Smooth muscle cell (in vitro differentiated cells): ENCODE measurements at regions not wholly inside any gene's neighbourhood (a gene's known extent, or its start where the extent isn't known, plus 50 kb on each side); places are given as distances from the start of the nearest gene placed in this dataset.

Source experiments
- DNase-seq: peaks from one replicate; lab custom pipeline; 2025; ENCODE audit not compliant: unreplicated experiment; lab: John Stamatoyannopoulos, UW
- H2AFZ ChIP-seq: fragments of 200-600 bp; sonication (generic); 2 replicates; pipeline ENCODE4 v1.6.0; 2016; ENCODE audit warnings: antibody characterized with exemption, low read depth, mild to moderate bottlenecking
- H3F3A ChIP-seq: fragments of 200-600 bp; sonication (generic); 2 replicates; pipeline ENCODE4 v1.6.0; 2017; ENCODE audit warnings: antibody characterized with exemption, low read depth
- H3K27ac ChIP-seq: fragments of 200-600 bp; sonication (generic); 2 replicates; pipeline ENCODE4 v1.5.1; 2016; ENCODE audit warnings: low read depth, mild to moderate bottlenecking
- H3K27me3 ChIP-seq: fragments of 200-600 bp; sonication (generic); 2 replicates; pipeline ENCODE4 v1.6.1; 2016; ENCODE audit warnings: low read depth, mild to moderate bottlenecking
- H3K36me3 ChIP-seq: fragments of 200-600 bp; sonication (generic); 2 replicates; pipeline ENCODE4 v1.5.1; 2016; ENCODE audit warnings: low read depth
- H3K4me1 ChIP-seq: fragments of 200-600 bp; sonication (generic); 2 replicates; pipeline ENCODE4 v1.5.1; 2016; ENCODE audit warnings: low read depth
- H3K4me2 ChIP-seq: fragments of 200-600 bp; sonication (generic); 2 replicates; pipeline ENCODE4 v1.6.0; 2016; ENCODE audit warnings: mild to moderate bottlenecking
- H3K4me3 ChIP-seq: fragments of 200-600 bp; sonication (generic); 2 replicates; pipeline ENCODE4 v1.5.1; 2016; ENCODE audit warnings: mild to moderate bottlenecking
- H3K79me2 ChIP-seq: fragments of 200-600 bp; sonication (generic); 2 replicates; pipeline ENCODE4 v1.6.0; 2016; ENCODE audit warnings: low read depth, mild to moderate bottlenecking
- H3K9ac ChIP-seq: fragments of 200-600 bp; sonication (generic); 2 replicates; pipeline ENCODE4 v1.6.0; 2016; ENCODE audit warnings: low read depth
- H3K9me3 ChIP-seq: fragments of 200-600 bp; sonication (generic); replicated peaks from 2 replicates; pipeline ENCODE4 v1.5.1; 2016; ENCODE audit warnings: low read depth
- H4K20me1 ChIP-seq: fragments of 200-600 bp; sonication (generic); 2 replicates; pipeline ENCODE4 v1.6.0; 2016; ENCODE audit warnings: low read depth
- WGBS: methylation state at CpG from one replicate; pipeline ENCODE4 v1.1.7; 2016; ENCODE audit warnings: low lambda C conversion rate; 5-methylcytosine and 5-hydroxymethylcytosine counted together
- TF ChIP-seq, protein P1 (sequence below): fragments of 200-600 bp; sonication (generic); IDR thresholded peaks from 2 replicates; pipeline ENCODE4 v1.5.1; 2017; ENCODE audit warnings: borderline replicate concordance, mild to moderate bottlenecking, antibody characterized with exemption; ENCODE audit not compliant: insufficient read depth, poor library complexity, severe bottlenecking

GRCh38 chr9:106478727-106479126 lies 384.2 kb upstream of the ZNF462 start:
- TF ChIP-seq, protein P1, sequence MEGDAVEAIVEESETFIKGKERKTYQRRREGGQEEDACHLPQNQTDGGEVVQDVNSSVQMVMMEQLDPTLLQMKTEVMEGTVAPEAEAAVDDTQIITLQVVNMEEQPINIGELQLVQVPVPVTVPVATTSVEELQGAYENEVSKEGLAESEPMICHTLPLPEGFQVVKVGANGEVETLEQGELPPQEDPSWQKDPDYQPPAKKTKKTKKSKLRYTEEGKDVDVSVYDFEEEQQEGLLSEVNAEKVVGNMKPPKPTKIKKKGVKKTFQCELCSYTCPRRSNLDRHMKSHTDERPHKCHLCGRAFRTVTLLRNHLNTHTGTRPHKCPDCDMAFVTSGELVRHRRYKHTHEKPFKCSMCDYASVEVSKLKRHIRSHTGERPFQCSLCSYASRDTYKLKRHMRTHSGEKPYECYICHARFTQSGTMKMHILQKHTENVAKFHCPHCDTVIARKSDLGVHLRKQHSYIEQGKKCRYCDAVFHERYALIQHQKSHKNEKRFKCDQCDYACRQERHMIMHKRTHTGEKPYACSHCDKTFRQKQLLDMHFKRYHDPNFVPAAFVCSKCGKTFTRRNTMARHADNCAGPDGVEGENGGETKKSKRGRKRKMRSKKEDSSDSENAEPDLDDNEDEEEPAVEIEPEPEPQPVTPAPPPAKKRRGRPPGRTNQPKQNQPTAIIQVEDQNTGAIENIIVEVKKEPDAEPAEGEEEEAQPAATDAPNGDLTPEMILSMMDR: no peak
- H3K4me2 ChIP-seq: peak overlapping the region; percentile 53
- no peaks in the 10 kb centered on the region for H3K36me3 ChIP-seq
- 85% methylated on average over 2 of the region's 2 CpGs for WGBS
- peaks cover 23% of the 10 kb centered on the region for H3F3A ChIP-seq
- no peaks in the 10 kb centered on the region for H3K9me3 ChIP-seq
- no peak for DNase-seq
- H3K27ac ChIP-seq: peak overlapping the region; percentile 16
- H3K27me3 ChIP-seq: no peaks in the 10 kb centered on the region
- H2AFZ ChIP-seq: no peak overlapping the region
- H3K4me1 ChIP-seq: peaks cover 12% of the 10 kb centered on the region
- no peaks in the 10 kb centered on the region for H4K20me1 ChIP-seq
- H3K9ac ChIP-seq: no peak overlapping the region
- H3K4me3 ChIP-seq: no peak overlapping the region
- H3K79me2 ChIP-seq: no peaks in the 10 kb centered on the region

DNA sequence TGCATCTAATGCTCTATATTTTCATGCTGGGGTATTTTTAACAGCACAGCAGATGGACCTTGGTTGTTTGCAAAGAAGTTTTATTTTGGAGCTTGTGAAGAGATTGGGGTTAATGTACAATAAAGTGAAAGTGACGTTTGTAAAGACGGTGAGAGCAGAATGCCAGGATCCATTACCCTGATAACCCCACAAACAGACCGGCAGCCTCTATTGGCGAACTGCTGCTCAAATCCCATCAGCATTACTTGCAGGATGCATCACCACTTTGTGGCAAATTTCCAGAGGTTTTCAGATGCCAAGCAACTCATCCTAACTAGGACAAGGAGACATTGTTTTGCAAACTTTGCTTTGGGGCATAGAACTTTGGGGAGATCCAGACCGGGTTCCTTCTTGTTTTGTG lies 383.3 kb upstream of the ZNF462 start:
- DNase-seq: no peak
- TF ChIP-seq, protein P1: no peak

DNA sequence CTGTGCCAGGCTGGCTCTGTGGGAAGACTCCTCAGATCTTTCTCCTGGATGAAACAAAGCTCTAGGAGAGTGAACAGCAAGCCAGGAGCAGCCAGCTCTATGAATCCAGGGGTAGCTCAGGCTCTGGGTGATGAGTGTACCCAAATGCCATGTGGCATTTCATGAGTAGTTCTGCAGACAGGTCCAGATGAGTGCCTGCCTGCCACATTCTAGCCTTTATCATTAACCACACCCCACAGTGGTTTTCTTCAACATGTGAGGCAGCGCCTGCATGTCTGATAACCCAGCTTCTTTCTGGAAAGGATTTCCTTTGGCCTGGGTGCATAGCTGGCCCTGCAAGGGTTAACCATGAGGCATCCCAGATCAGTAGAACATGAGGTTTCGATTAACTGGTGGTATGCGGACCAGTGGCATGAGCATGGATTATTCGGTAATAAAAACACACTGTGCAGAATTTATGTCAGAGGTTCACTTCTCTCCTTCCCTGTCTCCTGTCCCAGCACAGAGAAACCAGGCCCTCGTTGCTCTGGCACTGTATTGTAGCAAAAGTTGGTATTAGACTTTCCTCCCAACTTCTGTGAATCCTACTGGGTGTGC lies 381.9 kb upstream of the ZNF462 start:
- Histone ChIP-seq H3K4me1 (peaks cover 12% of the 10 kb centered on the region), H3K4me2 (peak overlapping the region; percentile 43), H4K20me1 (no peaks in the 10 kb centered on the region), H3K9ac (no peak overlapping the region), H2AFZ (no peak overlapping the region), H3K36me3 (no peaks in the 10 kb centered on the region), H3K79me2 (no peaks in the 10 kb centered on the region), H3K9me3 (no peaks in the 10 kb centered on the region), H3F3A (peaks cover 23% of the 10 kb centered on the region), H3K4me3 (no peak overlapping the region), H3K27ac (peak overlapping the region; percentile 64), H3K27me3 (no peaks in the 10 kb centered on the region)
- DNase-seq: no peak
- WGBS: 19% methylated on average over 5 of the region's 5 CpGs
- TF ChIP-seq, protein P1: no peak

More for the DNA sequence above, 383.3 kb upstream of the ZNF462 start:
- no peak overlapping the region for H2AFZ ChIP-seq
- no peaks in the 10 kb centered on the region for H3K9me3 ChIP-seq
- H3K4me3 ChIP-seq: no peak overlapping the region
- WGBS: 29% methylated on average over 5 of the region's 5 CpGs
- no peaks in the 10 kb centered on the region for H4K20me1 ChIP-seq
- peak overlapping the region; percentile 53 for H3K4me2 ChIP-seq
- peaks cover 23% of the 10 kb centered on the region for H3F3A ChIP-seq
- H3K4me1 ChIP-seq: peaks cover 12% of the 10 kb centered on the region
- H3K79me2 ChIP-seq: no peaks in the 10 kb centered on the region
- no peak overlapping the region for H3K9ac ChIP-seq
- H3K27me3 ChIP-seq: no peaks in the 10 kb centered on the region
- no peaks in the 10 kb centered on the region for H3K36me3 ChIP-seq
- H3K27ac ChIP-seq: peak overlapping the region; percentile 64

DNA sequence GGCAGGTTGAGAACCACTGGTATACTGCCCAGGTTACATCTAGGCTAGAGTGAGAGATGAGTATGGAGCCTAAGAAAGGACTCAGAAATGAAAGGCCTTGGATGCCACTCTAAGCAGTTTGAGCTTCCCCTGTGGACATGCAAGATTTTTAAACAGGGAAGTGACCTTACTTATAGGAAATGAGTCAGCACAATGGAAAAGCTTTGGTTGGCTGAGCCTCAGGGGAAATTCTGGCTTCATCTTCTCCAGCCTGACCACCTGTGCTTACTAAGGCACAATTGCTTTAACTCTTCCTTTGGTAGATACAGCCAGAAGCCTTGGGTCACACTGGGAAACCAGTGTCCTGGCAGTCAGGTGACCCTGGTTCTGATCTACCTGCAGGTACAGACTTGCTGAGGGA lies 380.2 kb upstream of the ZNF462 start:
- H3F3A ChIP-seq: peaks cover 23% of the 10 kb centered on the region
- H2AFZ ChIP-seq: no peak overlapping the region
- peak overlapping the region; percentile 18 for H3K4me2 ChIP-seq

More for the DNA sequence above, 380.2 kb upstream of the ZNF462 start:
- H3K4me3 ChIP-seq: no peak overlapping the region
- peaks cover 12% of the 10 kb centered on the region for H3K4me1 ChIP-seq
- H3K36me3 ChIP-seq: no peaks in the 10 kb centered on the region
- no peak overlapping the region for H3K27ac ChIP-seq
- H3K27me3 ChIP-seq: no peaks in the 10 kb centered on the region
- no peaks in the 10 kb centered on the region for H3K9me3 ChIP-seq
- no peaks in the 10 kb centered on the region for H4K20me1 ChIP-seq
- DNase-seq: no peak
- TF ChIP-seq, protein P1: no peak
- H3K9ac ChIP-seq: no peak overlapping the region
- no peaks in the 10 kb centered on the region for H3K79me2 ChIP-seq
